ENCODE measurements at regions not wholly inside any gene's neighbourhood (a gene's known extent, or its start where the extent isn't known, plus 50 kb on each side); places are given as distances from the start of the nearest gene placed in this dataset.

DNA sequence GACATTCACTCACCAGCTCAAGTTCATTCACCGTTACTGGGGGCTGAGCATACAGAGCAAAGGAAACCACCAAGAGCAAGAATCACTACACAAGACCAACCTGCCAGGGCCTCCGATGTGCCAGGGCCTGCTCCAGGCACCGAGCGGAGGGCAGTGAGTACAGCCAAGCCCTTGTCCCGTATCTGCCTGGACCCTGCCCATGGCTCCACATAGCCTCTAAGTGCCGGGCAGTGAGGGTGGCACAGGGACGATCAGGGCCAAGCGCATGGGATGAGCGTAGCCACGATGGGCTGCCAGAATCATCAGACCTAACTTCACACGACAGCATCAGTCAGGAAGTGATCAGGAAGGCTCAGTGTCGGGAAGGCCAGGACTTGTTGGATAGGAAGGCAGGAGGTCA lies 199.6 kb downstream of the BCL11B start:
- Histone ChIP-seq H3K9me3 (no peaks in the 10 kb centered on the region), H3K27ac (no peak overlapping the region), H3K4me1 (no peaks in the 10 kb centered on the region), H3K4me3 (no peak overlapping the region), H3K36me3 (no peaks in the 10 kb centered on the region), H3K27me3 (no peaks in the 10 kb centered on the region)
- WGBS = 95% methylated on average over 10 of the region's 12 CpGs
- TF ChIP-seq EP300 (IDR thresholded peaks at IDR 0.05) (no peak), POLR2AphosphoS5 (IDR thresholded peaks at IDR 0.05) (no peak), POLR2A (IDR thresholded peaks at IDR 0.05) (no peak)
- TF ChIP-seq, protein P1, sequence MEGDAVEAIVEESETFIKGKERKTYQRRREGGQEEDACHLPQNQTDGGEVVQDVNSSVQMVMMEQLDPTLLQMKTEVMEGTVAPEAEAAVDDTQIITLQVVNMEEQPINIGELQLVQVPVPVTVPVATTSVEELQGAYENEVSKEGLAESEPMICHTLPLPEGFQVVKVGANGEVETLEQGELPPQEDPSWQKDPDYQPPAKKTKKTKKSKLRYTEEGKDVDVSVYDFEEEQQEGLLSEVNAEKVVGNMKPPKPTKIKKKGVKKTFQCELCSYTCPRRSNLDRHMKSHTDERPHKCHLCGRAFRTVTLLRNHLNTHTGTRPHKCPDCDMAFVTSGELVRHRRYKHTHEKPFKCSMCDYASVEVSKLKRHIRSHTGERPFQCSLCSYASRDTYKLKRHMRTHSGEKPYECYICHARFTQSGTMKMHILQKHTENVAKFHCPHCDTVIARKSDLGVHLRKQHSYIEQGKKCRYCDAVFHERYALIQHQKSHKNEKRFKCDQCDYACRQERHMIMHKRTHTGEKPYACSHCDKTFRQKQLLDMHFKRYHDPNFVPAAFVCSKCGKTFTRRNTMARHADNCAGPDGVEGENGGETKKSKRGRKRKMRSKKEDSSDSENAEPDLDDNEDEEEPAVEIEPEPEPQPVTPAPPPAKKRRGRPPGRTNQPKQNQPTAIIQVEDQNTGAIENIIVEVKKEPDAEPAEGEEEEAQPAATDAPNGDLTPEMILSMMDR (IDR thresholded peaks at IDR 0.05) = no peak
- DNase-seq (ENCODE audit: low spot score in 2 of 2) = no peak

DNA sequence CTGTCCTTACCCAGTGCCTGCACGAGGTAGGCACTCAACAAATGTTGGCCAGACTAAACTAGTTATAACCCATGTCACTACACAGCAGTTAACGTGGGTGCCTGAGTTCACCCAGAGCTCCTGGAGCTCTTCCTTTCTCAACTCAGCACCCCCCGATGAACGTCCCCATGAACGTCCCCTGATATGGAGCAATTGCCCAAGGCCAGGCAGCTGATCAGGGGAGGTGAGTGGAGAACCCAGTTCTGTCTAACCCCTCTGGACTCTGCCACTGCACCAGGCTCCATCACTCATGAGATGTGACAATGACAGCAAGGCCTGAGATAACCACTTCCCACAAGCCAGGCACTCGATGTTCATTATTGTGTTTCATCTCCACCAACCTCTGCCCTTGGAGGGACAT lies 199.0 kb downstream of the BCL11B start:
- Histone ChIP-seq H3K4me1 (no peaks in the 10 kb centered on the region), H3K4me3 (no peak overlapping the region), H3K27me3 (no peaks in the 10 kb centered on the region), H3K9me3 (no peaks in the 10 kb centered on the region), H3K27ac (no peak overlapping the region), H3K36me3 (no peaks in the 10 kb centered on the region)
- peak in 1 of 2 donors; percentile 29 for DNase-seq (ENCODE audit: low spot score in 2 of 2)
- no peak for TF ChIP-seq POLR2A (IDR thresholded peaks at IDR 0.05)
- TF ChIP-seq EP300 (IDR thresholded peaks at IDR 0.05) = no peak
- TF ChIP-seq, protein P1 (IDR thresholded peaks at IDR 0.05) = no peak
- no peak for TF ChIP-seq POLR2AphosphoS5 (IDR thresholded peaks at IDR 0.05)
- WGBS = 94% methylated on average over 5 of the region's 6 CpGs

DNA sequence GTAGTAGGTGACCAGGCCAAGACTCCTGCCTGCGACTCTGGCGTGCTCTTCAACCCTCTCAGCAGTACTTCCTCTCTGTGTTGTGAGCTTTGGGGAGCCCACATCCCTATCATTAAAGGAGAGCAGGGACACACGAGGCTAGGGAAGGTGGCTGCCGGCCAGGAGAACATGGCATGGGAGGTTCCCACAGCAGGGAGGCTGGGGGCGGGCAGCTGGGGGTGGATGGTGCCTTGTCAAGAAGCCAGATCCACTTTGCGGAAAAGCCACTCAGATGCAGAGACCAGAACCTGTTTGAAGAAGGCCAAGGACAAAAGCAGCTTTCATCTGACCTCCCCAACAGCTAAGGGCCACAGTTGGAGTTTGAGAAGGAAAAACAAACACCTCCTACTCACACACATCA lies 198.6 kb downstream of the BCL11B start:
- H3K36me3 ChIP-seq = no peaks in the 10 kb centered on the region
- no peaks in the 10 kb centered on the region for H3K27me3 ChIP-seq
- H3K9me3 ChIP-seq = no peaks in the 10 kb centered on the region
- H3K4me1 ChIP-seq = no peaks in the 10 kb centered on the region
- H3K27ac ChIP-seq = no peak overlapping the region
- 66% methylated on average over 6 of the region's 6 CpGs for WGBS
- TF ChIP-seq POLR2AphosphoS5 (IDR thresholded peaks at IDR 0.05) (no peak), POLR2A (IDR thresholded peaks at IDR 0.05) (no peak), EP300 (IDR thresholded peaks at IDR 0.05) (no peak)
- TF ChIP-seq, protein P1 (IDR thresholded peaks at IDR 0.05) = no peak
- DNase-seq (ENCODE audit: low spot score in 2 of 2) = no peak
- no peak overlapping the region for H3K4me3 ChIP-seq

DNA sequence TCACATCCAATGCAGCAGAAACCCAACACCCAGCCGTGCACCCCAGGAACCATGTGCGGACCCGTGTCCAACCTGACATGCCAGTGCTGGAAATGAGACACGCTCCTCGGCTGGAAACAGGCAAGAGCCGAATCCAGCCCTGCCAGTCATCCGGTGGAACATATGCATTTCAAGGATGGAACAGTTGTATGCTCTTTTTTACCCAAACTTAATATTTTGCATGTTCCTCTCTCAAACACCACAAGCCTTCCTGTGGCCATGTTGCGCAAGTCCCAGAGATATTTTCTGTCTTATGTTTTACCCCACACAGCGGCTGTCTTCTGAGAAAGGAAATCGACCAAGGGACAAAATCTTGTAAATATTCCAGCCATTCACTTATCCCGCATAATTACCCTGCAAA lies 196.9 kb downstream of the BCL11B start:
- Histone ChIP-seq H3K27me3 (no peaks in the 10 kb centered on the region), H3K4me1 (no peaks in the 10 kb centered on the region), H3K4me3 (no peak overlapping the region), H3K9me3 (no peaks in the 10 kb centered on the region), H3K36me3 (no peaks in the 10 kb centered on the region), H3K27ac (no peak overlapping the region)
- 85% methylated on average over 11 of the region's 11 CpGs for WGBS
- TF ChIP-seq EP300 (IDR thresholded peaks at IDR 0.05) (no peak), POLR2A (IDR thresholded peaks at IDR 0.05) (no peak), POLR2AphosphoS5 (IDR thresholded peaks at IDR 0.05) (no peak)
- TF ChIP-seq, protein P1 (IDR thresholded peaks at IDR 0.05) = no peak
- no peak for DNase-seq (ENCODE audit: low spot score in 2 of 2)

DNA sequence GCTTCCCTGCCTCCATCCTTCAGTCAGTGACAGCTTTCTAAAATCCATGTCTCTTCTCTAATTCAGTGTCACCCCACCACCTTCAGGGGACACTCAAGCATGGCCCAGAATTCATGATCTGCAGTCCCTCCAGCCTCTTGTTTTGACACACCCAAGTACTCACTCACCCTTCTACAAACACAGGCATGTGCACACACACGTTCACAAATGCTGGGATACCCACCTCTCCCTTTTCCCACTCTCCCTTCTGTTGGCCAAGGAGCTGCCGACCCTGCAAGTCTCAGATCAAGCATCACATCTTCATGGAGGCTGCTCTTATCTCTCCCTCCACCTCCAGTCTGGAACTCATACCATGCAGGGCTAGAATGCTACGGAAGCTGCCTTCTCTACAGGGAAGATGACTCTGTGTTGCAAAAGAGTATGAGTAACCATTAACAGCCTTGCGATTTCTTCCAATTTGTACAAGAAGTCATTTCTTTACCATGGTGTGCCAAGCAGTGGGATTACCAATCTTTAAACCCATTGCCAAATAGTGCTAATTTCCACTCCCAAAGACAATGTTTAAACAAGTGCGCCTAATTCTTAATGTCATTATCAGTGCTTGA lies 196.1 kb downstream of the BCL11B start:
- 75% methylated on average over 5 of the region's 5 CpGs for WGBS
- no peak for DNase-seq (ENCODE audit: low spot score in 2 of 2)
- no peak overlapping the region for H3K27ac ChIP-seq

More for the DNA sequence above, 196.1 kb downstream of the BCL11B start:
- Histone ChIP-seq H3K4me1 (no peaks in the 10 kb centered on the region), H3K9me3 (peaks cover 7% of the 10 kb centered on the region), H3K4me3 (no peak overlapping the region), H3K36me3 (no peaks in the 10 kb centered on the region), H3K27me3 (no peaks in the 10 kb centered on the region)
- no peak for TF ChIP-seq EP300 (IDR thresholded peaks at IDR 0.05)
- TF ChIP-seq POLR2A (IDR thresholded peaks at IDR 0.05) = no peak
- no peak for TF ChIP-seq POLR2AphosphoS5 (IDR thresholded peaks at IDR 0.05)

All from suprapubic skin (tissue), 4 donors.